ENCODE measurements at regions not wholly inside any gene's neighbourhood (a gene's known extent, or its start where the extent isn't known, plus 50 kb on each side); places are given as distances from the start of the nearest gene placed in this dataset.
"Not testable (repeated sequence)": the region's sequence is repeated elsewhere in the genome, so short reads cannot be mapped to it uniquely, and the experiment has no call there.

- DNase-seq = not testable (repeated sequence)
Observed at GRCh38 chr9:40097992-40098391, 742.5 kb downstream of the SPATA31A1 start.

GRCh38 chr9:40106003-40106782 is 750.7 kb downstream of the SPATA31A1 start:
- peak in 4 of 5 donors; percentile 5 to 28 (median 16) for DNase-seq

- not testable (repeated sequence) for DNase-seq
Observed at GRCh38 chr9:40106783-40107248, 751.3 kb downstream of the SPATA31A1 start.

- not testable (repeated sequence) for DNase-seq
Observed at GRCh38 chr9:40107251-40107650, 751.8 kb downstream of the SPATA31A1 start.

GRCh38 chr9:40108465-40108864 is 753.0 kb downstream of the SPATA31A1 start:
- not testable (repeated sequence) for DNase-seq

GRCh38 chr9:40110751-40111150 is 755.3 kb downstream of the SPATA31A1 start:
- DNase-seq = not testable (repeated sequence)

- DNase-seq = not testable (repeated sequence)
Observed at GRCh38 chr9:40111571-40111970, 756.1 kb downstream of the SPATA31A1 start.

GRCh38 chr9:40130598-40130997 is 775.1 kb downstream of the SPATA31A1 start:
- DNase-seq = not testable (repeated sequence)

- not testable (repeated sequence) for DNase-seq
Observed at GRCh38 chr9:40169204-40169603, 813.7 kb downstream of the SPATA31A1 start.

GRCh38 chr9:40173316-40173715 is 817.8 kb downstream of the SPATA31A1 start:
- DNase-seq = not testable (repeated sequence)

- DNase-seq = not testable (repeated sequence)
Observed at GRCh38 chr9:40174035-40174434, 818.6 kb downstream of the SPATA31A1 start.

GRCh38 chr9:40177403-40177802 is 821.9 kb downstream of the SPATA31A1 start:
- DNase-seq = not testable (repeated sequence)

GRCh38 chr9:40191403-40191802 is 835.9 kb downstream of the SPATA31A1 start:
- DNase-seq = not testable (repeated sequence)

- not testable (repeated sequence) for DNase-seq
Observed at GRCh38 chr9:40192162-40192561, 836.7 kb downstream of the SPATA31A1 start.

GRCh38 chr9:40196165-40196714 is 840.8 kb downstream of the SPATA31A1 start:
- DNase-seq = not testable (repeated sequence)

GRCh38 chr9:40196803-40197202 is 841.3 kb downstream of the SPATA31A1 start:
- DNase-seq = not testable (repeated sequence)

GRCh38 chr9:40221596-40222233 is 866.2 kb downstream of the SPATA31A1 start:
- not testable (repeated sequence) for DNase-seq

GRCh38 chr9:40222617-40223200 is 867.2 kb downstream of the SPATA31A1 start:
- not testable (repeated sequence) for DNase-seq

GRCh38 chr9:40223353-40223752 is 867.9 kb downstream of the SPATA31A1 start:
- not testable (repeated sequence) for DNase-seq

All from T-helper 1 cell (primary cell).